ENCODE measurements at regions not wholly inside any gene's neighbourhood (a gene's known extent, or its start where the extent isn't known, plus 50 kb on each side); places are given as distances from the start of the nearest gene placed in this dataset.

DNA sequence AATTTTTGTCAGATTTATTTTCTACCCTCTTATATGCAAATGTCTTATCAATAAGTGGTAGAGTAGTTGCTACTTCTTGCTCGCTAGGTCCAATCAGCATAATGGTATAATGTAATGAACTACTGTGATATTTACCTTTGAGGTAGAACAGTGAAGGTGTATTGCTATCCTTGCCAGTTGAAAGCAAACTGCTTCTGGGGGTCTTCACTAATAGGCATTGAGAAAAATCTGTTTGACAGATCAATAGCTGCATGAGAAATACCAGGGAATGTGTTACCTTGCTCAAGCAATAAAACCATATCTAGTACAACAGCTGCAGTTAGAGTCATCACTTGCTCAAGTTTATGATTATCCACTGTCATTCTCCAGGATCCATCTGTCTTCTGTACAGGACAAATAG is 50.1 kb upstream of the EFEMP1 start:
- no peak for DNase-seq

DNA sequence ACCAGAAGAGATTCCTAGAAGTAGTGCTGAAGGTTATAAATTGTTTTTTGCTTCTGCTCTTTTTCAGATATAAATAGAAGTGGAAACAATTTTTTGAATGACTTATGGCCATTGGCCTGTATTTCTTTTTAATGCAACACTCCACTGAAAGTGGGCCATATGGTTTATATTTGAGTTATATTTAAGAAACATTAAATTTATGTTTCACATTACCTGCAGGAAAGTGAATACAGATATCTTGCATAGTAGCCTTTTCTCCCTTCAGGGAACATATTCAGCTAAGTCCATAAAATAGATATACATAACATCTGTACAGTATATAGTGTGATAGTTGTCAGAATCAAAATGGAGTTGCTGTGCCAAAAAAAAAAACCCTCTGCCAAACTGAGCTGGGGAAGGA is 53.1 kb upstream of the EFEMP1 start:
- no peak for DNase-seq

DNA sequence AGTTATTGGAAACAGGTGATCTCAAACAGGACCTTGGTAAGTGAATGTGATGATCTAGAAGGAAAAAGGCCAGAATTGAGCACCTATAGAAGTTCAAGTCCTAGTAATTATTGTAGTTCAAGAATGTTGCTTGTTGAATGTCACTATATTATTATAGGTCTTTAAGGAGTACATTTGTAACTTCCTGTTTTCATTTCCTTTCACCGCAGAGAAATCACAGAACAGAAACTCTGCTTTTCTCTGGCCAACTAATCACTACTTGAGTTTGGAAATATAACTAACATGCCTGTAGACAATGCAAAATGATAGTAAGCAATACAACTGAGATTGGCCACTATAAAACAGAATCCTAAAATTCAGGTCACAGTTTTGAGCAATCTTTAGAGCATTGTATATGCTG is 61.8 kb upstream of the EFEMP1 start:
- DNase-seq, result no peak

GRCh38 chr2:55986001-55986400 is 62.4 kb upstream of the EFEMP1 start:
- no peak for DNase-seq

DNA sequence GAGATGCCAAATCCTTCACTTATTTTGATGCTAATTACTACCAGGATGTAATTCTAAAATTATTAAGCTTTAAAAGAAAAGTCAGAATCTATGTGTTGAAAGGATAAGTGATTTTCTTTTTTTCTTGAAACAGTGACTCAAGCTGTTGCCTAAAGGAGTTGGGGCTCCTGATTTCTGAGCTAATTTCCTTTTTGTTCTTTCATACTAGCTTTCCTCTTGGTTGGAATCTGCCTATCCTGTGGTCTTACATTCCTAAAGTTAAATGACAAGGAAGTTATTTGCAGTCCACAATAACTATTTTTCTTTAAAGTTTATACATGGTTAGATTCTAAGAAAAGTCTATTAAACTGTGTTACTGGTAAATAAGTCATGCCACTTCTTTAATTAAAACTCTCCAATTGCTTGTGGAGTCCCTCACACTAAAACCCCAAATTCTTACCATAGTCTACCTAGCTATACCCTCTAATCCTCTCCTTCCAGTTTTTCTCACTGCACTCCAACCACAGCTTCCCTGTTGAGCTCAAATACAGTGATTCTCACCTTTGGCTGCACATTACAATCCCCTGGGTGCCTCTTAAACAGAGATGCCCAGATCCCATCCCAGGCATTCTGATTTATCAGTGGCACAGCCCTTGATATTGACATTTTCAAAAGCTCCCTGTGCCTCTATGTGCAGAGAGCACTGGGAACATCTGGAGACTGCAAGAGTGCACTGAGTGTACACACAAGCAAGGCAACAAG is 63.3 kb upstream of the EFEMP1 start:
- DNase-seq, result no peak

DNA sequence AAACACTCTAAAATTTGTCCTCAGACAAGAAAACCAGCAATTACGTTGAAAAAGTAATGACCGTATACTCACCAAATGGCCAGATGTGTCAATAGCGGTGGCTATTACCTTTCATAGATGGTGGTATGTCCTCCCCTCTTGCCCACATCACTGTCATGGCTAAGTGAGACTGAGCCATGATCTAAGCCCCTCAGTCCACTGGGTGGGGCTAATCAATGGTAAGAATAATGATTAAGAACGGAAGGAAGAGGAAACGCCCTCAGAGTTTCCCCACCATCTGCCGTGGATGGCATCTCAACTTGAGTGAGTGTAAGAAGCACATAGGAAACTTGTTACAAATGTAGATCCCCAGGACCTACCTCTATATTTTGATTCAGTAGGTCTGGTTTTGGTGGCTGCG is 65.8 kb upstream of the EFEMP1 start:
- DNase-seq, result no peak

- no peak for DNase-seq
These were observed 68.9 kb upstream of the EFEMP1 start for GRCh38 chr2:55992455-55992854.

GRCh38 chr2:55993685-55994084 is 70.1 kb upstream of the EFEMP1 start:
- no peak for DNase-seq

- DNase-seq, result no peak
These were observed 71.6 kb upstream of the EFEMP1 start for GRCh38 chr2:55995211-55995610.

DNA sequence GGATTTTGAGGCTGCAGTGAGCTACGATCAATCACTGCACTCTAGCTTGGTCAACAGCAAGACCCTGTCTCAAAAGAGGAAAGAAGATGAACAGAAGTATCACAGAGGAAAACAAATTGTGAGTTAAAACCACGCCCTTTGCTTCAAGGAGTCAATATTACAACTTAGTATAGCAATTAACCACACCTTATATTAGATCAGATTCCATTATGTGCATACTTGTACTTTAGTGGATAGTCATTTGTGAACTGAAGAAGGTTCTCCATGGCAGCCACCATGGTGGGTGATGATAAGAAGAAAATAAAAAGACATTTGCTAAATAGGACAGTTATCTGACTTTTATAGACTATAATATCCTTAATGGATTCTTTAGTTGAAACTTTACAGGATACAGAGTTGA is 72.3 kb upstream of the EFEMP1 start:
- no peak for DNase-seq

- DNase-seq, result no peak
These were observed 75.6 kb upstream of the EFEMP1 start for GRCh38 chr2:55999231-55999630.

- no peak for DNase-seq
These were observed 76.2 kb upstream of the EFEMP1 start for GRCh38 chr2:55999790-56000189.

DNA sequence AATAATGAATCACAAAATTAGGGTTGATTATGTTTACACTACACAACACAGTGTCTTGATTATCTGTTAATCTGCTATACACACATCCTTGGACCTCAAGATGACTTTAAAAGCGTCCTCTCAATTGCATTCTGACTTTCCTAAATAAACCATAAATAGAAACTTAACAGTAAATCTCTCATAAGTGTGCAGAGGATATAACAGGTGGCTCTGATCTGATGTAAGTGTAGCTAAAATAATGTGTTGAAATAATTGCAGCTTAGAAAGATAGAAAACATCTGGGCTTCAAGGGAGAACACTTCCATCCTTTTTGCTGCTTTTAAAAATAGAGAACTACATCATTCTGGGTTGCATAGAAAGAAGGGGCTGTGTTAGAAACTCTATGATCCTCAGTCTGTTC is 78.4 kb upstream of the EFEMP1 start:
- no peak for DNase-seq

GRCh38 chr2:56008661-56009431 is 85.3 kb upstream of the EFEMP1 start:
- DNase-seq, result no peak

DNA sequence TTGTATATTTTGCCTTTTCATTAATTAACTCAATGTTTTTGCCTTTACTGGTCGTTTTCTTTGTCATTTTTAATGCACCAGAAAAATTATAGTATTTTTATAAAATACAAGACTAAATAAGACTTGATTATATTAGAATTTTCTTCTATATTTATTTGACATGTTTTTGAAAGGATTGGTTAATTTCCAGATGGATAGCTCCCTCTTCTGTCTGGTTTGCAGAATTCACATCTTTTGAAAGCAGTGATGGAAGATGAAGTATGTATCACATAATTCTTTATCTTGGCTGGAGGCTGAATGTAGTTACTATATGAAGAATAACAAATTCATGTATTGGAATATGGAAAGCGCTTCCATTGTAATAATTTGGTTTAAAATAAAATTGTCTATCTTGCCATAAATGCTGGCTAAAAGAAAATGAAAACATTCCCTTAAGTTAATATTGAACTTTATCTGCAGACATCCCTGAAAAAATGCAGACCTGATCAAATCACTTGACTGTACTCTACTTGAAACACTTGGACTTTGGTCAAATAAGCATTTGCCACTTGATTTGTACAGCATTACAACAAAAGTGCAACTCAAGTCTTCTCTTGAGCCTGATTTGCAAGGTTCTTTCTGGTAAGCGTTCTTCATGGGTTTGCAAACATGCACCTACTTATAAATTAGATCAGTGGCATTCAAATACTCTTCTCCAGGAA is 86.3 kb upstream of the EFEMP1 start:
- DNase-seq, result no peak

DNA sequence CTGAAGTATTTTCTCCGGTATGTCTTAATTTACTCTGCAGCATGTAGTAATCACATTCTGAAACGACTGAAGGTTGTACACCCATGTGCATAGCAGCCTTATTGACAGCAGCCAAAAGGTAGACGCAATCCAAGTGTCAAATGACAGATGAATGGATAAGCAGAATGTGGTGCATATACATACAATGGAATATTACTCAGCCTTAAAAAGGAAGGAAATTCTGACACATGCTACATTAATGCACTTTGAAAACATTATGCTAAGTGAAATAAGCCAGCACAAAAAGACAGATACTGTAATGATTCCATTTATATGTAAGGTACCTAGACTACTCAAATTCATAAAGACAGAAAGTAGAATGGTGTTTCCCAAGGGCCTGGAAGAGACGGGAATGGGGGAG is 88.0 kb upstream of the EFEMP1 start:
- no peak for DNase-seq

DNA sequence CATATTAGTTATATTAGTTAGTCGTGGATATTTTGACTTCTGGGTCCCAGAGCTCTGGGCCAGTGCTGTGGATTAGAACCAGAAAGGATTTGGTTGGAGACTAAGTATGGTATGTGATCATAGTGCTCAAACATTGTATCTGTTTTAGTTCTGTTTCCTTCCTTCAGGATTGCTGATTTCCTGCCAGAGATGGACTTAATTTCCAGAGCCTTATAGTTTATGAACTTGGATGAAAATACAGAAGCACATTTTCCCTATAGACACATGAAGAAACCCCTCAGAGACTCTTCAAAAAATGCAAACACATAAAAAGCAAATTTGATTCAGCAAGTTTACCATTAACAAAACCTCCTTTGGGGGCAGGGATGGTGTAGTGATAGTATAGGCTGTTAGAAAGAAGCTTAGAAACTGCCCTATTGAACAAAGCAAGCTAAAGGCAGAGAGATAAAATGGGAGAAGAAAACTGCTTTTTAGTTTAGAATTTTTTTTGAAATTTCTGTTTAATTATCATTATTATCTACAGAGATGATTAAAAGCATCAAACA is 88.7 kb upstream of the EFEMP1 start:
- DNase-seq, result no peak

DNA sequence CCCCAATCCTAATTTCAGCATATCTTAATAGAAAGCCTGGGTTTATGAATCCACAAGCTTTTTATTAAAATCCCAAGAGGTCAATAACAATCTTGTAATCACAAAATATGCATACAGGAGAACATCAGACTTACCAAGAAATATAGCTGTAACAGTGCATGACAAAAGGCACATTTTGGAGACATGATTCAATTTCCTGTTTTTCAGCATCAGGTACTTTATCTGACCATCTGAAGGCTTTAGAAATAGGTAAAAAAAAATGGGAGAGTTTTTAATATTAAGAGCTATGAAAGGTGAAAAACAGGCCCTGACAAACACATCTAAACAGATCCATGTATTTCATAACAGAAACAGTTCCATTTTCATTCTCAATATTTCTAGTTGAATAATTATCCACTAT is 89.9 kb upstream of the EFEMP1 start:
- no peak for DNase-seq

DNA sequence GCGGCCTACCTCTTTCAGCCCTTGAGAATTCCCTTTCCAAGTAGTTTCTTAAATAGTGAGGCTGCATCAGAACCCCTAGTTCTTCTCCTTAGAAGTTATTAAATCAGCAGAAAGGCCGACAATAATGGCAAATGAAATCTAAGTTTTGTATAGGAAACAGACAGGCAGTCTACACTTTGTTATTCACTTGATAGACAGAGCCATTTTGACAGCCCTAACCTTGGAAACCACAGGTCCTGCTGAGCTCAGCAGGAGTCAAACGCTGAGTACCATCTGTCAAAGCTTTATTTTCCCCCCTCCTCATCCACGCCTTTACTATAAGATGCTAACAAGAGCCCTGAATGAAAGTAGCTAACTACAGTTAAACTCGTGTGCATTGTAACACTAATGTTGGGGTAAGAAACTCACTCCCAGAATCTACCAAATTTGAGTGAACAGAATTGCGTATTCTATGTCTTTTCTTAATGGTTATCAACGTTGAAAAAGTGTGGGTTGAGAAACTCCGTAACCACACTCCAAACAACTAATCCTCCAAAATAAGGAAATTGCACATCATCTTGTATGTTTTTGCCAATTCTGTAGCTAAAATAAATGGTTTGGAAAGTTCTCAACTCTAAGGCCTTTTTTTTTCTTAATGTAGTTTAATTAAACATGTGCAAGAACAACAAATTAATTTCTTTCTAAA is 90.6 kb upstream of the EFEMP1 start:
- DNase-seq, result no peak

- no peak for DNase-seq
These were observed 92.1 kb upstream of the EFEMP1 start for GRCh38 chr2:56015711-56016115.

- DNase-seq, result no peak
These were observed 94.2 kb upstream of the EFEMP1 start for GRCh38 chr2:56017784-56018183.

DNA sequence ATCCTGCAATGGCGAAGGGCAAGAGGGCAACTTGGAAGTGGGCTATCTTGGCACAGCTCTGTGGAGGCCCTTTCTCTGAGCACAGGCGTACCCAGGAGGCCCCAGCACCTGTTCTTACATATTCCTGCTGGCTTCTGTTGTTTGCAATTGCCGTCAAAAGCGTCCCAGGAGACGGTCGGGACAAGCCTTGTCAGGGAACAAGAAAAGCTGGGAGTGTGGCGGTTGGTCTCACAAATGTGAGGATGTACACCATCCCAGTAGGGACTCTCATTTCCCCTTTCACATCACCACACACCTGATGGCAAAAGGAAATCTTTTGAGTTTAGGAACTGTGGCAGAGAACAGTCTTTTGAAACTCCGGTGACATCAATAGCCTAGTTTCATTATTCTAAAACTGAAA is 94.7 kb upstream of the EFEMP1 start:
- no peak for DNase-seq

DNA sequence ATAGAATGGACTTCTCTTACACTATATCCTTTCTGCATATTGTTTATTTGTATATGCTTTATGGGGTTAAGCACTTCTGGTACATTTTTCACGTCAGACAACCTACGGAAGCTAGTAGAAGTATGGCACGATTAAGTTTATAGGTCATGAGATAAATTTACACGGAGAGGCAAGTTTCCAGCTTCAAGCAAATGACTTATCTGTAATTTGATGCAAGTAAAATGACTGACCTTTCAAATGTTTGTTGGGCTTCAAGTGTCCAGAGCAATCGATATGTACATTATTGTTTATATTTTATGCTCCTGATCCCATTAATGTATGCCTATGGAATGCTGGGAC is 97.5 kb upstream of the EFEMP1 start:
- DNase-seq, result no peak

All from activated CD4-positive, alpha-beta T cell treated with anti-CD3 and anti-CD28 coated beads, Interleukin-10, Interleukin-2, amounts not matched to agents 100 ng/mL and 50 ng/mL, durations not matched to agents 16 hours and 8 hours (primary cell).